H1 (cell line): ENCODE measurements at regions not wholly inside any gene's neighbourhood (a gene's known extent, or its start where the extent isn't known, plus 50 kb on each side); places are given as distances from the start of the nearest gene placed in this dataset.

Source experiments
- CTCF ChIA-PET: fragments of 300-600 bp; sonication (Branson Sonifier 250); formaldehyde crosslinking; loops from one replicate; lab custom pipeline; 2021; ENCODE audit not compliant: partially characterized antibody; lab: Charles Lee
- POLR2A ChIA-PET: fragments of 300-600 bp; sonication (Branson Sonifier 250); formaldehyde crosslinking; loops from one replicate; lab custom pipeline; 2021; ENCODE audit warnings: inconsistent platforms; ENCODE audit not compliant: partially characterized antibody; lab: Charles Lee
- DNase-seq, 2 experiments: peaks; one replicate each; pipeline versions ENCODE4 v3.0.0 to v3.0.0-alpha.2; 2010 to 2022; ENCODE audit warnings: low spot score in 2 of 2, low read depth in 1 of 2, mixed read lengths in 1 of 2
- FAIRE-seq: peaks from 2 replicates; lab custom pipeline; 2011; peaks lifted over from hg19 to GRCh38; lab: Jason Lieb, UNC
- H2AFZ ChIP-seq: 2 replicates; pipeline ENCODE4 v1.8.1; 2012; ENCODE audit warnings: low read length, inconsistent platforms
- H2AK5ac ChIP-seq: 2 replicates; pipeline ENCODE4 v1.6.1; 2013; ENCODE audit warnings: low read depth, low read length
- H2BK120ac ChIP-seq: replicated peaks from 2 replicates; pipeline ENCODE3; 2013; ENCODE audit warnings: low read depth, low read length, inconsistent platforms
- H2BK12ac ChIP-seq: 2 replicates; pipeline ENCODE4 v1.6.1; 2013; ENCODE audit warnings: low read depth, low read length
- H2BK15ac ChIP-seq: 2 replicates; pipeline ENCODE4 v1.6.1; 2013; ENCODE audit warnings: low read length
- H2BK20ac ChIP-seq: 2 replicates; pipeline ENCODE4 v1.6.1; 2013; ENCODE audit warnings: low read length
- H2BK5ac ChIP-seq: 2 replicates; pipeline ENCODE4 v1.6.1; 2013; ENCODE audit warnings: low read depth, low read length
- H3K14ac ChIP-seq: 2 replicates; pipeline ENCODE4 v1.6.1; 2013; ENCODE audit warnings: inconsistent platforms; ENCODE audit not compliant: insufficient read length
- H3K18ac ChIP-seq: 2 replicates; pipeline ENCODE4 v1.6.1; 2013; ENCODE audit warnings: low read length; ENCODE audit errors: extremely low read depth
- H3K23ac ChIP-seq: 2 replicates; pipeline ENCODE4 v1.6.1; 2013; ENCODE audit warnings: inconsistent platforms; ENCODE audit not compliant: insufficient read length
- H3K23me2 ChIP-seq: 2 replicates; pipeline ENCODE4 v1.6.1; 2013; ENCODE audit warnings: low read depth, low read length
- H3K27ac ChIP-seq: 2 replicates; pipeline ENCODE4 v1.6.1; 2011; ENCODE audit warnings: low read depth, low read length, inconsistent platforms
- H3K27me3 ChIP-seq, 4 experiments: replicated peaks in 1 of 4; 1 replicate in 1 of 4; 2 replicates in 3 of 4; pipeline versions ENCODE4 v1.6.1 to v1.8.1; 2011 to 2013; ENCODE audit warnings: low read length in 3 of 4, mild to moderate bottlenecking in 3 of 4, inconsistent platforms in 2 of 4, mixed read lengths in 2 of 4, moderate library complexity in 1 of 4; ENCODE audit not compliant: control insufficient read depth in 3 of 4, insufficient read depth in 3 of 4; ENCODE audit errors: extremely low read depth in 1 of 4
- H3K36me3 ChIP-seq, 4 experiments: 2 replicates each; pipeline versions ENCODE4 v1.6.1 to v1.8.1; 2011 to 2013; ENCODE audit warnings: mild to moderate bottlenecking in 4 of 4, low read length in 3 of 4, moderate library complexity in 2 of 4, control low read depth in 1 of 4, inconsistent platforms in 1 of 4; ENCODE audit not compliant: insufficient read depth in 4 of 4, control insufficient read depth in 2 of 4
- H3K4ac ChIP-seq: replicated peaks from 2 replicates; pipeline ENCODE3; 2013; ENCODE audit warnings: low read length, low read depth, mixed read lengths, inconsistent platforms; ENCODE audit not compliant: insufficient read length
- H3K4me1 ChIP-seq, 4 experiments: replicated peaks in 1 of 4; 1 replicate in 1 of 4; 2 replicates in 3 of 4; pipeline versions ENCODE4 v1.6.1 to v1.8.1; 2011 to 2013; ENCODE audit warnings: low read length in 3 of 4, inconsistent platforms in 2 of 4, mixed read lengths in 1 of 4; ENCODE audit not compliant: insufficient read depth in 4 of 4, control insufficient read depth in 3 of 4
- H3K4me2 ChIP-seq, 2 experiments: 2 replicates each; pipeline versions ENCODE4 v1.6.1 to v1.8.1; 2011 to 2013; ENCODE audit warnings: low read depth in 2 of 2, low read length in 2 of 2, control low read depth in 1 of 2, inconsistent platforms in 1 of 2, mild to moderate bottlenecking in 1 of 2; ENCODE audit not compliant: insufficient read depth in 1 of 2
- H3K4me3 ChIP-seq, 4 experiments: fragments of 200-600, 300-600 bp in 1 of 4; sonication (generic), shearing (Covaris generic), sonication (Bioruptor Twin) in 1 of 4; 2 replicates each; pipeline versions ENCODE4 v1.5.1 to v1.8.1; 2011 to 2016; ENCODE audit warnings: low read length in 4 of 4, low read depth in 3 of 4, control low read depth in 2 of 4, inconsistent platforms in 2 of 4, mild to moderate bottlenecking in 2 of 4, mixed read lengths in 1 of 4, moderate library complexity in 1 of 4; ENCODE audit not compliant: insufficient read depth in 2 of 4; ENCODE audit errors: extremely low read depth in 1 of 4
- H3K56ac ChIP-seq: replicated peaks from 2 replicates; pipeline ENCODE3; 2013; ENCODE audit warnings: low read depth, mild to moderate bottlenecking, mixed read lengths, low read length, inconsistent platforms; ENCODE audit not compliant: insufficient read length
- H3K79me1 ChIP-seq: 2 replicates; pipeline ENCODE4 v1.6.1; 2013; ENCODE audit warnings: low read depth, low read length, control low read depth
- H3K79me2 ChIP-seq, 2 experiments: 2 replicates each; pipeline versions ENCODE4 v1.6.1 to v1.8.1; 2012 to 2013; ENCODE audit warnings: low read length in 2 of 2, mild to moderate bottlenecking in 2 of 2, inconsistent platforms in 1 of 2; ENCODE audit not compliant: insufficient read depth in 2 of 2, control insufficient read depth in 1 of 2
- H3K9ac ChIP-seq, 4 experiments: replicated peaks in 1 of 4; 1 replicate in 1 of 4; 2 replicates in 3 of 4; pipeline versions ENCODE4 v1.6.1 to v1.8.1; 2011 to 2013; ENCODE audit warnings: low read depth in 3 of 4, low read length in 3 of 4, control low read depth in 2 of 4, mild to moderate bottlenecking in 2 of 4, moderate library complexity in 2 of 4, inconsistent platforms in 1 of 4; ENCODE audit errors: extremely low read depth in 1 of 4
- H3K9me3 ChIP-seq, 2 experiments: 2 replicates each; pipeline versions ENCODE4 v1.6.1 to v1.8.1; 2012 to 2013; ENCODE audit warnings: mild to moderate bottlenecking in 2 of 2, moderate library complexity in 2 of 2, control low read depth in 1 of 2, inconsistent platforms in 1 of 2, low read depth in 1 of 2, low read length in 1 of 2, mixed read lengths in 1 of 2; ENCODE audit not compliant: insufficient read depth in 2 of 2
- H4K20me1 ChIP-seq, 2 experiments: replicated peaks in 1 of 2; 2 replicates each; pipeline versions ENCODE3 to v1.8.1; 2011 to 2013; ENCODE audit warnings: inconsistent platforms in 2 of 2, low read length in 2 of 2, mild to moderate bottlenecking in 1 of 2; ENCODE audit not compliant: insufficient read depth in 2 of 2, control insufficient read depth in 1 of 2
- H4K5ac ChIP-seq: 2 replicates; pipeline ENCODE4 v1.6.1; 2013; ENCODE audit warnings: low read length, low read depth, mixed read lengths, inconsistent platforms; ENCODE audit not compliant: insufficient read length
- H4K8ac ChIP-seq: 2 replicates; pipeline ENCODE4 v1.8.0; 2013; ENCODE audit warnings: mild to moderate bottlenecking, moderate library complexity, low read length, inconsistent platforms; ENCODE audit not compliant: insufficient read depth; ENCODE audit errors: extremely low read depth
- H4K91ac ChIP-seq: replicated peaks from 2 replicates; pipeline ENCODE3; 2013; ENCODE audit warnings: low read length, mixed read lengths, inconsistent platforms; ENCODE audit not compliant: insufficient read length
- WGBS, 2 experiments: shearing (Covaris generic) in 1 of 2; methylation state at CpG; one replicate each; pipeline versions ENCODE4 v1.1.6 to v1.1.7; 2013 to 2015; ENCODE audit warnings: low lambda C conversion rate in 2 of 2, mixed read lengths in 2 of 2, inconsistent platforms in 1 of 2, low coverage in 1 of 2, missing lambda C conversion rate in 1 of 2; ENCODE audit not compliant: insufficient replicate concordance in 2 of 2, insufficient coverage in 1 of 2, insufficient read length in 1 of 2; ENCODE audit errors: extremely low coverage in 1 of 2, missing lambda C conversion rate in 1 of 2; 5-methylcytosine and 5-hydroxymethylcytosine counted together
- TF ChIP-seq, protein P1 (sequence below): fragments of 300-600 bp; sonication (generic); IDR thresholded peaks from 2 replicates; pipeline ENCODE4 v1.7.1; 2012; ENCODE audit warnings: low read length, moderate library complexity, mild to moderate bottlenecking, inconsistent platforms; ENCODE audit not compliant: insufficient replicate concordance

DNA sequence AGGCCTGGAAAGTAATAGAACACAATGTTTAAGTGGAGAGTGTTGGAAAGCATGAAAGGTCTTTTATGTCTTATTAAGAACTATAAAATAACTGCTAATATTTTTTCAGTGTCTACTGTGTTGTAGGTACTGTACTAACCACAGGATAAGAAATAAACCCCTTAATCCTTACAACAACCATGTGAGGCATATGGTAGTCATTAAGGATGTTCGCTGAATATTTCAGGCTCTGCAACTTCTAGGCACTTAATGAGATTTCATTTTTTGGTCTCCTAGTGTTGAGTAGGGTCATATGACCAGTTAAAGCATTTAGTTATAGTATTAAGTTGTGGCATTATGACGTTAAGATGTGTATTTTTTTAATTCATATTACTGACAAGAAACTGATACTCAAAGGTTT, 346.6 kb upstream of the KCNH7 start:
- H3K23ac ChIP-seq: no peak overlapping the region
- no peaks in the 10 kb centered on the region for H4K20me1 ChIP-seq
- no peak overlapping the region for H3K4ac ChIP-seq
- POLR2A ChIA-PET: no interaction called here
- H3K79me1 ChIP-seq: no peaks in the 10 kb centered on the region
- CTCF ChIA-PET: interaction anchor here (1.2 to 4.8 kb wide), 4 partner anchors 8 to 300 kb away, joined by 3 to 36 read pairs (median 4); no protein-coding TSS in a partner anchor
- no peak overlapping the region for H3K56ac ChIP-seq
- no peak overlapping the region for H2BK5ac ChIP-seq
- H2BK12ac ChIP-seq: no peak overlapping the region
- no peaks in the 10 kb centered on the region for H3K23me2 ChIP-seq
- H2BK15ac ChIP-seq: no peak overlapping the region
- no peak overlapping the region for H3K18ac ChIP-seq
- no peak overlapping the region for H4K8ac ChIP-seq
- no peak overlapping the region for H2BK120ac ChIP-seq
- H3K9ac ChIP-seq: no peak overlapping the region
- H2BK20ac ChIP-seq: no peak overlapping the region
- peaks cover 0 to 2% (median 0%) of the 10 kb centered on the region in 4 experiments; a peak in 3 of 7 replicates for H3K4me1 ChIP-seq
- H3K14ac ChIP-seq: no peak overlapping the region
- H3K4me2 ChIP-seq: no peak overlapping the region
- no peaks in the 10 kb centered on the region for H3K36me3 ChIP-seq
- H2AFZ ChIP-seq: no peak overlapping the region
- no peaks in the 10 kb centered on the region for H3K79me2 ChIP-seq
- no peak overlapping the region for H4K5ac ChIP-seq
- no peaks in the 10 kb centered on the region for H3K9me3 ChIP-seq
- FAIRE-seq (no peak), DNase-seq (no peak)
- H3K27me3 ChIP-seq: no peaks in the 10 kb centered on the region
- no peak overlapping the region for H4K91ac ChIP-seq
- no peak overlapping the region for H3K4me3 ChIP-seq
- WGBS, 2 experiments: 68% methylated on average over 2 of the region's 2 CpGs; no CpG with 5 or more reads in 1 of the 2 experiments
- H2AK5ac ChIP-seq: no peak overlapping the region
- no peak overlapping the region for H3K27ac ChIP-seq
- TF ChIP-seq, protein P1, sequence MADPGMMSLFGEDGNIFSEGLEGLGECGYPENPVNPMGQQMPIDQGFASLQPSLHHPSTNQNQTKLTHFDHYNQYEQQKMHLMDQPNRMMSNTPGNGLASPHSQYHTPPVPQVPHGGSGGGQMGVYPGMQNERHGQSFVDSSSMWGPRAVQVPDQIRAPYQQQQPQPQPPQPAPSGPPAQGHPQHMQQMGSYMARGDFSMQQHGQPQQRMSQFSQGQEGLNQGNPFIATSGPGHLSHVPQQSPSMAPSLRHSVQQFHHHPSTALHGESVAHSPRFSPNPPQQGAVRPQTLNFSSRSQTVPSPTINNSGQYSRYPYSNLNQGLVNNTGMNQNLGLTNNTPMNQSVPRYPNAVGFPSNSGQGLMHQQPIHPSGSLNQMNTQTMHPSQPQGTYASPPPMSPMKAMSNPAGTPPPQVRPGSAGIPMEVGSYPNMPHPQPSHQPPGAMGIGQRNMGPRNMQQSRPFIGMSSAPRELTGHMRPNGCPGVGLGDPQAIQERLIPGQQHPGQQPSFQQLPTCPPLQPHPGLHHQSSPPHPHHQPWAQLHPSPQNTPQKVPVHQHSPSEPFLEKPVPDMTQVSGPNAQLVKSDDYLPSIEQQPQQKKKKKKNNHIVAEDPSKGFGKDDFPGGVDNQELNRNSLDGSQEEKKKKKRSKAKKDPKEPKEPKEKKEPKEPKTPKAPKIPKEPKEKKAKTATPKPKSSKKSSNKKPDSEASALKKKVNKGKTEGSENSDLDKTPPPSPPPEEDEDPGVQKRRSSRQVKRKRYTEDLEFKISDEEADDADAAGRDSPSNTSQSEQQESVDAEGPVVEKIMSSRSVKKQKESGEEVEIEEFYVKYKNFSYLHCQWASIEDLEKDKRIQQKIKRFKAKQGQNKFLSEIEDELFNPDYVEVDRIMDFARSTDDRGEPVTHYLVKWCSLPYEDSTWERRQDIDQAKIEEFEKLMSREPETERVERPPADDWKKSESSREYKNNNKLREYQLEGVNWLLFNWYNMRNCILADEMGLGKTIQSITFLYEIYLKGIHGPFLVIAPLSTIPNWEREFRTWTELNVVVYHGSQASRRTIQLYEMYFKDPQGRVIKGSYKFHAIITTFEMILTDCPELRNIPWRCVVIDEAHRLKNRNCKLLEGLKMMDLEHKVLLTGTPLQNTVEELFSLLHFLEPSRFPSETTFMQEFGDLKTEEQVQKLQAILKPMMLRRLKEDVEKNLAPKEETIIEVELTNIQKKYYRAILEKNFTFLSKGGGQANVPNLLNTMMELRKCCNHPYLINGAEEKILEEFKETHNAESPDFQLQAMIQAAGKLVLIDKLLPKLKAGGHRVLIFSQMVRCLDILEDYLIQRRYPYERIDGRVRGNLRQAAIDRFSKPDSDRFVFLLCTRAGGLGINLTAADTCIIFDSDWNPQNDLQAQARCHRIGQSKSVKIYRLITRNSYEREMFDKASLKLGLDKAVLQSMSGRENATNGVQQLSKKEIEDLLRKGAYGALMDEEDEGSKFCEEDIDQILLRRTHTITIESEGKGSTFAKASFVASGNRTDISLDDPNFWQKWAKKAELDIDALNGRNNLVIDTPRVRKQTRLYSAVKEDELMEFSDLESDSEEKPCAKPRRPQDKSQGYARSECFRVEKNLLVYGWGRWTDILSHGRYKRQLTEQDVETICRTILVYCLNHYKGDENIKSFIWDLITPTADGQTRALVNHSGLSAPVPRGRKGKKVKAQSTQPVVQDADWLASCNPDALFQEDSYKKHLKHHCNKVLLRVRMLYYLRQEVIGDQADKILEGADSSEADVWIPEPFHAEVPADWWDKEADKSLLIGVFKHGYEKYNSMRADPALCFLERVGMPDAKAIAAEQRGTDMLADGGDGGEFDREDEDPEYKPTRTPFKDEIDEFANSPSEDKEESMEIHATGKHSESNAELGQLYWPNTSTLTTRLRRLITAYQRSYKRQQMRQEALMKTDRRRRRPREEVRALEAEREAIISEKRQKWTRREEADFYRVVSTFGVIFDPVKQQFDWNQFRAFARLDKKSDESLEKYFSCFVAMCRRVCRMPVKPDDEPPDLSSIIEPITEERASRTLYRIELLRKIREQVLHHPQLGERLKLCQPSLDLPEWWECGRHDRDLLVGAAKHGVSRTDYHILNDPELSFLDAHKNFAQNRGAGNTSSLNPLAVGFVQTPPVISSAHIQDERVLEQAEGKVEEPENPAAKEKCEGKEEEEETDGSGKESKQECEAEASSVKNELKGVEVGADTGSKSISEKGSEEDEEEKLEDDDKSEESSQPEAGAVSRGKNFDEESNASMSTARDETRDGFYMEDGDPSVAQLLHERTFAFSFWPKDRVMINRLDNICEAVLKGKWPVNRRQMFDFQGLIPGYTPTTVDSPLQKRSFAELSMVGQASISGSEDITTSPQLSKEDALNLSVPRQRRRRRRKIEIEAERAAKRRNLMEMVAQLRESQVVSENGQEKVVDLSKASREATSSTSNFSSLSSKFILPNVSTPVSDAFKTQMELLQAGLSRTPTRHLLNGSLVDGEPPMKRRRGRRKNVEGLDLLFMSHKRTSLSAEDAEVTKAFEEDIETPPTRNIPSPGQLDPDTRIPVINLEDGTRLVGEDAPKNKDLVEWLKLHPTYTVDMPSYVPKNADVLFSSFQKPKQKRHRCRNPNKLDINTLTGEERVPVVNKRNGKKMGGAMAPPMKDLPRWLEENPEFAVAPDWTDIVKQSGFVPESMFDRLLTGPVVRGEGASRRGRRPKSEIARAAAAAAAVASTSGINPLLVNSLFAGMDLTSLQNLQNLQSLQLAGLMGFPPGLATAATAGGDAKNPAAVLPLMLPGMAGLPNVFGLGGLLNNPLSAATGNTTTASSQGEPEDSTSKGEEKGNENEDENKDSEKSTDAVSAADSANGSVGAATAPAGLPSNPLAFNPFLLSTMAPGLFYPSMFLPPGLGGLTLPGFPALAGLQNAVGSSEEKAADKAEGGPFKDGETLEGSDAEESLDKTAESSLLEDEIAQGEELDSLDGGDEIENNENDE: no peak
